ENCODE measurements at regions not wholly inside any gene's neighbourhood (a gene's known extent, or its start where the extent isn't known, plus 50 kb on each side); places are given as distances from the start of the nearest gene placed in this dataset.
"Not testable (repeated sequence)": the region's sequence is repeated elsewhere in the genome, so short reads cannot be mapped to it uniquely, and the experiment has no call there.

DNA sequence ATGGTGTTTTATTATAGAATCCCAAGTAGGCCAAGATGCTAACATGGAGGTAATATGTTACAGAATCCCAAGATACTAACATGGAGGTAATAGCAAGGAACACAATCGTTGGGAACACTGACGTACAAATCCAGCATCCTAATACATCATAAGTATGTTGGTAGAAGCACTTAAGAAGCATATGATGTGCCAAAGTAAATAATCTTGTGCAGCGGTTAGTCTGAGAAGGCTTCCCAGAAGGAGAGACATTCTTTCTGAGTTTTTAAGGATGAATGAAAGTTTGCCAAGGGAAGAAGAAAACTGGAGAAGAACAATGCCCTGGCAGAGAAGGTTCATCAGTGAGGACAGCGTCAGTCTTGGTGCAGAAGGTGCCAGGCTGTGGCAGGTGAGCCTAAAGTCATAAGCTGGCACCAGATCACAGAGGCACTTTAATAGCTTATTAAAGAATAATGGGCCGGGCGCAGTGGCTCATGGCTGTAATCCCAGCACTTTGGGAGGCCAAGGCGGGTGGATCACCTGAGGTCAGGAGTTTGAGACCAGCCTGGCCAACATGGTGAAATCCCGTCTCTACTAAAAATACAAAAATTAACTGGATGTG, 294.5 kb upstream of the PIK3R1 start:
- CTCF ChIA-PET = no interaction called here
- POLR2A ChIA-PET = no interaction called here
- no peaks in the 10 kb centered on the region for H3K9me3 ChIP-seq (ENCODE audit: control insufficient read depth in 1 of 2, insufficient read depth in 1 of 2, low read depth in 1 of 2, low read length in 2 of 2)

DNA sequence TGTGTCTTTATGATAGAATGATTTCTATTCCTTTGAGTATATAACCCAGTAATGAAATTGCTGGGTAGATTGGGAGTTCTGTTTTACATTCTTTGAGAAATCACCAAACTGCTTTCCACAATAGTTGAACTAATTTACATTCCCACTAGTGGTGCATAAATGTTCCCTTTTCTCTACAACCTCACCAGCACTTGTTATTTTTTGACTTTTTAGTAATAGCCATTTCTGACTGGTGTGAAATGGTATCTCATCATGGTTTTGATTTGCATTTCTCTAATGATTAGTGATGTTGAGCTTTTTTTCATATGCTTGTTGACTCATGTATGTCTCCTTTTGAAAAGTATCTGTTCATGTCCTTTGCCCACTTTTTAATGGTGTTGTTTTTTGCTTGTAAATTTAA, 296.0 kb upstream of the PIK3R1 start:
- POLR2A ChIA-PET; H2AFZ ChIP-seq (ENCODE audit: low read depth, low read length, poor library complexity, severe bottlenecking); H3K4me2 ChIP-seq (ENCODE audit: low read length); DNase-seq (ENCODE audit: low read depth, low spot score); H3K27ac ChIP-seq (ENCODE audit: low read depth, low read length); BruUV-seq (replicated peaks); ATAC-seq; H3K36me3 ChIP-seq (ENCODE audit: control insufficient read depth in 1 of 2, insufficient read depth in 2 of 2, low read length in 2 of 2); H3K4me1 ChIP-seq (ENCODE audit: control insufficient read depth in 1 of 2, insufficient read depth in 2 of 2, low read length in 2 of 2); H3K27me3 ChIP-seq (ENCODE audit: insufficient read depth, low read length); RAD21 ChIA-PET (ENCODE audit: low non-redundant PET in 1 of 2, low total read pairs in 2 of 2, uncharacterized antibody in 2 of 2, unreplicated experiment in 2 of 2); H4K20me1 ChIP-seq (ENCODE audit: insufficient read depth); H3K4me3 ChIP-seq (replicated peaks in 1 of 2; ENCODE audit: low read depth in 1 of 2, low read length in 2 of 2); H3K9me3 ChIP-seq (ENCODE audit: control insufficient read depth in 1 of 2, insufficient read depth in 1 of 2, low read depth in 1 of 2, low read length in 2 of 2); CTCF ChIA-PET; intact Hi-C loops (cut with micrococcal nuclease); H3K9ac ChIP-seq (ENCODE audit: low read length); H3K79me2 ChIP-seq (ENCODE audit: insufficient read depth, low read length); H3K9me2 ChIP-seq (ENCODE audit: insufficient read depth): not testable (repeated sequence)

More for the DNA sequence above, 294.5 kb upstream of the PIK3R1 start:
- RAD21 ChIA-PET (ENCODE audit: low non-redundant PET in 1 of 2, low total read pairs in 2 of 2, uncharacterized antibody in 2 of 2, unreplicated experiment in 2 of 2) = no interaction called here
- TF ChIP-seq, protein P1, sequence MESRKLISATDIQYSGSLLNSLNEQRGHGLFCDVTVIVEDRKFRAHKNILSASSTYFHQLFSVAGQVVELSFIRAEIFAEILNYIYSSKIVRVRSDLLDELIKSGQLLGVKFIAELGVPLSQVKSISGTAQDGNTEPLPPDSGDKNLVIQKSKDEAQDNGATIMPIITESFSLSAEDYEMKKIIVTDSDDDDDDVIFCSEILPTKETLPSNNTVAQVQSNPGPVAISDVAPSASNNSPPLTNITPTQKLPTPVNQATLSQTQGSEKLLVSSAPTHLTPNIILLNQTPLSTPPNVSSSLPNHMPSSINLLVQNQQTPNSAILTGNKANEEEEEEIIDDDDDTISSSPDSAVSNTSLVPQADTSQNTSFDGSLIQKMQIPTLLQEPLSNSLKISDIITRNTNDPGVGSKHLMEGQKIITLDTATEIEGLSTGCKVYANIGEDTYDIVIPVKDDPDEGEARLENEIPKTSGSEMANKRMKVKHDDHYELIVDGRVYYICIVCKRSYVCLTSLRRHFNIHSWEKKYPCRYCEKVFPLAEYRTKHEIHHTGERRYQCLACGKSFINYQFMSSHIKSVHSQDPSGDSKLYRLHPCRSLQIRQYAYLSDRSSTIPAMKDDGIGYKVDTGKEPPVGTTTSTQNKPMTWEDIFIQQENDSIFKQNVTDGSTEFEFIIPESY (IDR thresholded peaks at IDR 0.05; ENCODE audit: extremely low read depth, insufficient replicate concordance, low read length) = no peak
- TF ChIP-seq EZH2 (IDR thresholded peaks at IDR 0.05) (no peak), SRF (IDR thresholded peaks at IDR 0.05; ENCODE audit: low read depth) (no peak), POLR2A (IDR thresholded peaks at IDR 0.05; ENCODE audit: borderline replicate concordance, extremely low read depth, insufficient read depth, insufficient read length) (no peak), ZNF274 (IDR thresholded peaks at IDR 0.05; ENCODE audit: low read depth, low read length) (no peak), EGR1 (IDR thresholded peaks at IDR 0.05; ENCODE audit: low read depth) (no peak), EZH2phosphoT487 (IDR thresholded peaks at IDR 0.05; ENCODE audit: borderline replicate concordance) (no peak), FOSL1 (IDR thresholded peaks at IDR 0.05; ENCODE audit: low read depth) (no peak), SP1 (IDR thresholded peaks at IDR 0.05; ENCODE audit: low read depth) (no peak), CBX3 (IDR thresholded peaks at IDR 0.05; ENCODE audit: low read depth) (no peak), ELF1 (IDR thresholded peaks at IDR 0.05; ENCODE audit: borderline replicate concordance, low read depth) (no peak), POLR2AphosphoS5 (IDR thresholded peaks at IDR 0.05; ENCODE audit: low read depth, low read length) (no peak), SIN3A (IDR thresholded peaks at IDR 0.05; ENCODE audit: low read depth) (no peak), YY1 (IDR thresholded peaks at IDR 0.05; ENCODE audit: extremely low read depth, insufficient replicate concordance, low read depth, low read length) (no peak), JUND (IDR thresholded peaks at IDR 0.05) (no peak)
- TF ChIP-seq, protein P2, sequence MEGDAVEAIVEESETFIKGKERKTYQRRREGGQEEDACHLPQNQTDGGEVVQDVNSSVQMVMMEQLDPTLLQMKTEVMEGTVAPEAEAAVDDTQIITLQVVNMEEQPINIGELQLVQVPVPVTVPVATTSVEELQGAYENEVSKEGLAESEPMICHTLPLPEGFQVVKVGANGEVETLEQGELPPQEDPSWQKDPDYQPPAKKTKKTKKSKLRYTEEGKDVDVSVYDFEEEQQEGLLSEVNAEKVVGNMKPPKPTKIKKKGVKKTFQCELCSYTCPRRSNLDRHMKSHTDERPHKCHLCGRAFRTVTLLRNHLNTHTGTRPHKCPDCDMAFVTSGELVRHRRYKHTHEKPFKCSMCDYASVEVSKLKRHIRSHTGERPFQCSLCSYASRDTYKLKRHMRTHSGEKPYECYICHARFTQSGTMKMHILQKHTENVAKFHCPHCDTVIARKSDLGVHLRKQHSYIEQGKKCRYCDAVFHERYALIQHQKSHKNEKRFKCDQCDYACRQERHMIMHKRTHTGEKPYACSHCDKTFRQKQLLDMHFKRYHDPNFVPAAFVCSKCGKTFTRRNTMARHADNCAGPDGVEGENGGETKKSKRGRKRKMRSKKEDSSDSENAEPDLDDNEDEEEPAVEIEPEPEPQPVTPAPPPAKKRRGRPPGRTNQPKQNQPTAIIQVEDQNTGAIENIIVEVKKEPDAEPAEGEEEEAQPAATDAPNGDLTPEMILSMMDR (IDR thresholded peaks at IDR 0.05 in 2 of 3, conservative IDR thresholded peaks at IDR 0.05 in 1 of 3; ENCODE audit: borderline replicate concordance in 1 of 3, insufficient read depth in 1 of 3, low read depth in 2 of 3, low read length in 2 of 3) = no peak
- TF ChIP-seq, protein P3, sequence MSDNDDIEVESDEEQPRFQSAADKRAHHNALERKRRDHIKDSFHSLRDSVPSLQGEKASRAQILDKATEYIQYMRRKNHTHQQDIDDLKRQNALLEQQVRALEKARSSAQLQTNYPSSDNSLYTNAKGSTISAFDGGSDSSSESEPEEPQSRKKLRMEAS (IDR thresholded peaks at IDR 0.05) = no peak
- TF ChIP-seq, protein P4, sequence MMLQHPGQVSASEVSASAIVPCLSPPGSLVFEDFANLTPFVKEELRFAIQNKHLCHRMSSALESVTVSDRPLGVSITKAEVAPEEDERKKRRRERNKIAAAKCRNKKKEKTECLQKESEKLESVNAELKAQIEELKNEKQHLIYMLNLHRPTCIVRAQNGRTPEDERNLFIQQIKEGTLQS (IDR thresholded peaks at IDR 0.05) = no peak
- Histone ChIP-seq H3K9ac (ENCODE audit: low read length) (no peak overlapping the region), H2AFZ (ENCODE audit: low read depth, low read length, poor library complexity, severe bottlenecking) (no peak overlapping the region), H3K79me2 (ENCODE audit: insufficient read depth, low read length) (no peaks in the 10 kb centered on the region), H3K27me3 (ENCODE audit: insufficient read depth, low read length) (no peaks in the 10 kb centered on the region), H4K20me1 (ENCODE audit: insufficient read depth) (no peaks in the 10 kb centered on the region), H3K36me3 (ENCODE audit: control insufficient read depth in 1 of 2, insufficient read depth in 2 of 2, low read length in 2 of 2) (no peaks in the 10 kb centered on the region), H3K9me2 (ENCODE audit: insufficient read depth) (no peaks in the 10 kb centered on the region), H3K4me1 (ENCODE audit: control insufficient read depth in 1 of 2, insufficient read depth in 2 of 2, low read length in 2 of 2) (no peaks in the 10 kb centered on the region), H3K4me2 (ENCODE audit: low read length) (no peak overlapping the region), H3K27ac (ENCODE audit: low read depth, low read length) (no peak overlapping the region), H3K4me3 (replicated peaks in 1 of 2; ENCODE audit: low read depth in 1 of 2, low read length in 2 of 2) (no peak overlapping the region)
- DNase-seq (ENCODE audit: low read depth, low spot score) = no peak
- BruUV-seq (replicated peaks) = no TSS peak
- ATAC-seq = no peak
- intact Hi-C loops (cut with micrococcal nuclease) = no loop called here
